Astrocyte of the cerebellum (primary cell): ENCODE measurements at regions not wholly inside any gene's neighbourhood (a gene's known extent, or its start where the extent isn't known, plus 50 kb on each side); places are given as distances from the start of the nearest gene placed in this dataset.

ENCODE experiments used
- DNase-seq: peaks from one replicate; pipeline ENCODE4 v3.0.0-alpha.2; 2011; ENCODE audit warnings: low read depth
- H3K4me3 ChIP-seq: 2 replicates; pipeline ENCODE4 v1.5.1; 2011; ENCODE audit warnings: mild to moderate bottlenecking, low read depth, low read length, moderate library complexity
- in situ Hi-C: cut with HindIII; loops from 2 replicates; pipeline ENCODE4 v1.10.0; 2017; ENCODE audit warnings: low sequenced_read_pairs
- TF ChIP-seq, protein P1 (sequence below): IDR thresholded peaks from 2 replicates; pipeline ENCODE4 v1.5.1; 2012; ENCODE audit warnings: low read length, low read depth, moderate library complexity, mild to moderate bottlenecking; ENCODE audit errors: missing control alignments

DNA sequence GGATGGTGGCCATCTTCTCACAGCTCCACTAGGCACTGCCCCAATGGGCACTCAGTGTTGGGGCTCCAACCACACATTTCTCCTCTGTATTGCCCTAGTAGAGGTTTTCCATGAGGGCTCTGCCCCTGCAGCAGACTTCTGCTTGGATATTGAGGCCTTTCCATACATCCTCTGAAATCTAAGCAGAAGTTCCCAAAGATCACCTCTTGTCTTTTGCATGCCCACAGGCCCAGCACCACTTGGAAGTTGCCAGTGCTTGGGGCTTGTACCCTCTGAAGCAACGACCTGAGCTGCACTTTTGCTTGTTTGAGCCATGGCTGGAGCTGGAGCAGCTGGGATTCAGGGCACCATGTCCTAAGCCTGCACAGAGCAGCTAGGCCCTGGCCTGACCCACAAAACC is 189.1 kb upstream of the EYS start:
- in situ Hi-C loops, result no loop called here

DNA sequence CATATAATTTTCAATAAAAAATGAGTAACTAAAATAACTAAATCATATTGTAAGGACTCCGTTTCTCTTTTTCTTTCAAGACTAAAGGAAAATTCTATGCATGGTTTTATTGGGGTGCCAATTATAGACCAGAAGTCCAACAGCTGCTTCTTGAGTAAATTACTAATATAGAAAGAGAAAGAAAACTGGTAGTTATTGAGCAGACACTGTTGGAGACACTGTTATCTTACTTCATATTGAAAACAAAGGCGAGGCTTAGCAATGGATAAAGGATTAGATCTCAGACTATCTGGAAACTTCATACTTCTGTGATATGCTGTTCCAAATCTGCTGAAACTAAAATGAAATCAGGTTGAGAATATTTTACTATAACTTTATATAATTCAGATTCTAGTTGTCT is 169.6 kb upstream of the EYS start:
- in situ Hi-C loops, result no loop called here
- TF ChIP-seq, protein P1, sequence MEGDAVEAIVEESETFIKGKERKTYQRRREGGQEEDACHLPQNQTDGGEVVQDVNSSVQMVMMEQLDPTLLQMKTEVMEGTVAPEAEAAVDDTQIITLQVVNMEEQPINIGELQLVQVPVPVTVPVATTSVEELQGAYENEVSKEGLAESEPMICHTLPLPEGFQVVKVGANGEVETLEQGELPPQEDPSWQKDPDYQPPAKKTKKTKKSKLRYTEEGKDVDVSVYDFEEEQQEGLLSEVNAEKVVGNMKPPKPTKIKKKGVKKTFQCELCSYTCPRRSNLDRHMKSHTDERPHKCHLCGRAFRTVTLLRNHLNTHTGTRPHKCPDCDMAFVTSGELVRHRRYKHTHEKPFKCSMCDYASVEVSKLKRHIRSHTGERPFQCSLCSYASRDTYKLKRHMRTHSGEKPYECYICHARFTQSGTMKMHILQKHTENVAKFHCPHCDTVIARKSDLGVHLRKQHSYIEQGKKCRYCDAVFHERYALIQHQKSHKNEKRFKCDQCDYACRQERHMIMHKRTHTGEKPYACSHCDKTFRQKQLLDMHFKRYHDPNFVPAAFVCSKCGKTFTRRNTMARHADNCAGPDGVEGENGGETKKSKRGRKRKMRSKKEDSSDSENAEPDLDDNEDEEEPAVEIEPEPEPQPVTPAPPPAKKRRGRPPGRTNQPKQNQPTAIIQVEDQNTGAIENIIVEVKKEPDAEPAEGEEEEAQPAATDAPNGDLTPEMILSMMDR, result no peak
- no peak overlapping the region for H3K4me3 ChIP-seq
- DNase-seq, result no peak

More for the DNA sequence above, 189.1 kb upstream of the EYS start:
- TF ChIP-seq, protein P1, result no peak
- H3K4me3 ChIP-seq, result no peak overlapping the region
- DNase-seq, result no peak

DNA sequence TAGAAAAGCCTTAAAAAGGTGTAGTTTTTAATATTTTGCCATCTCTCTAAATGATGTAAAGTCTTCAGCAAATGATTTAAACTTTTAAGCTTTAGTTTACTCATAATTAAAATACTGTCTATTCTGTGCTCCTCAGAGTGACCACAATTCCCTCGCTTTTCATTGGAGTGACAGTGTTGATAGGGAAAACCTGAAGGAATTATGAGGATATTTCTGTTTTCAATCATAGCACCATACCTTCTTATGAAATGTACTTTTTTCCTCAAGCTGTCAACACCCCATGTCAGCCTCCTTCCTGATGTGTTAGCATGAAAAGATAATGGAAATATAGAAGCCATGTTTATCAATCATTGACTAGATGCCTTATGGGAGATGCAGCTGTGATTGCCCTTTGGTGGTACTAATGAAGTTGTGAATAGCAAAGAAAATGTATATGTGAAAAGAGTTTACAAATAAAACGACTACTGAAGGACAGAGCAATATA is 145.4 kb upstream of the EYS start:
- no peak overlapping the region for H3K4me3 ChIP-seq
- no peak for DNase-seq
- TF ChIP-seq, protein P1, result no peak
- in situ Hi-C loops, result no loop called here

DNA sequence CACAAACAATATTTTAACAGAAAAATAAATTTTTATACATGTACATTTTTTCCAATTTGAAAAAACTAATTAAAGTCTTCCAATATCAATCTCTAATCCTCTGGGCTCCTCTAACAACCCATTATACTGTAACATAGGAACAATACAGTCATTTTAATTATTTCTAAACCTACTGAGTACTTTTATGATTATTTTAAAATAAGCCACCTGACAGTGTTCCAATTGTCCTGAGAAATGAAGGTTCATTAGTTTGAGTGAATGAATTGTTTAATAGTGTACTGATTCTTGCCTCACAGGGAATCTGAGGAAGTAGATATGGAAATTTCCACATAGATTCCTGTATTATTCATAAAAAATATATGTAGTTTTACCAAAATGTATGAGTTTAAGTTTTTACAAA is 123.1 kb upstream of the EYS start:
- H3K4me3 ChIP-seq, result no peak overlapping the region
- no peak for DNase-seq
- TF ChIP-seq, protein P1, result no peak
- in situ Hi-C loops, result no loop called here

DNA sequence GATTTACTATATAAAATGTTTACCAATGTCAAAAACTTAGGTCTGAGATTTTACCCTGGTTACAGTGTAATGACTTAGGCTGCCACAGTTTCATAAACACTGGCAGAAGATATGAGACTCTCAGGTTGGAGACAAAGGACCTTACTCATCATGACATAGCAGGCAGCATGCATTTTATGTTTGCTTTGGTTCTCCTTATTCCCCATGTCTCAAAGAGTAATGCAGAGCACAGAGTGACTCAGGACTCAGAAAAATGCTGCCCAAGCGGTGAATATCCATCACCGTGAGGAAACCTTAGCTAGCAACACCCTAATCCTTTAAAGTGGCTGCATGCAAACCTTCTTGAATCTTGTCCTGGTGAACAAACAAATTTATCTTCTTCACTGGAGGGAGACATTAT is 112.1 kb upstream of the EYS start:
- TF ChIP-seq, protein P1, result no peak
- in situ Hi-C loops, result no loop called here
- no peak for DNase-seq
- no peak overlapping the region for H3K4me3 ChIP-seq

DNA sequence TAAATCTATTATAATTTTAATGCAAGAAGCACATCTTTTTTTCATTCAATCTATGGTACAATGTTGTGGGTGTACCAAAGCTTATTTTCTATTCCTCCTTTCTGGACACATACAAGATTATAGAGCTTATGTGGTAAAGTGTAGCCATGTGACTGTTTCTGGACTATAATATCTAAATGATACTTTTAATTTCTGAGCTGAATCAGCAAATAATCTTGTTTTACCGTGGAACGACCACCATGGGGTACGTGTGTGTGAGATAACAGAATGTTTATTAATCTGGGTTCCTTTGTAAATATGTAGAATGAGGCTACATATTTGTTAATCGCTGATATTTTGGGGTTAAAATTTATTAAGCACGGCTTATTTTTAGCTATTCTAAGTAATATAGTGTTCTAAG is 111.5 kb upstream of the EYS start:
- no peak overlapping the region for H3K4me3 ChIP-seq
- in situ Hi-C loops, result no loop called here
- DNase-seq, result no peak
- TF ChIP-seq, protein P1, result no peak

DNA sequence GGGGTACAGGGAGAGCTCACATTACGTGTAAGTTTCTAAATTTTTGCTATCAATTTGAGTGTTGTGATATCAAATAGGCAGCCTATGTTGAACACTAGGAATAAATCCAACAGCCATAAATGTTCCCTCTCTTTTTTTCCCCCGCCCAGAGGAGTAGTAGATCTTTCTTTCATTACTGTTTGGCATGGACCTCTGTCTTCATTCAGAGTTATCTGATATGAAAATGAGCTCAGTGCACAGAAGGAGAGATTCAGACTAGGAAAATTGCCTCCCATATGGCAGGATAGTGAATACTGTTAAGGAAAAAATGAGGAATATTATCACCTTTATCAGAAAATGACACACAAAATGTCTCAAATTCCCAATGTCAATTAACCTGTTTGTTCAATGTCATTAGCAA is 110.0 kb upstream of the EYS start:
- DNase-seq, result no peak
- in situ Hi-C loops, result no loop called here

More for the DNA sequence above, 110.0 kb upstream of the EYS start:
- TF ChIP-seq, protein P1, result no peak
- no peak overlapping the region for H3K4me3 ChIP-seq
